ENCODE measurements at regions not wholly inside any gene's neighbourhood (a gene's known extent, or its start where the extent isn't known, plus 50 kb on each side); places are given as distances from the start of the nearest gene placed in this dataset.

- no peak for DNase-seq (ENCODE audit: low spot score)
- CTCF ChIA-PET = no interaction called here
These were observed 125.2 kb upstream of the KLHL4 start for GRCh38 chrX:87392369-87392768.

GRCh38 chrX:87397103-87397886, 120.3 kb upstream of the KLHL4 start:
- no peak for DNase-seq (ENCODE audit: low spot score)
- no peak overlapping the region for H3K27ac ChIP-seq
- TF ChIP-seq CTCF (conservative IDR thresholded peaks at IDR 0.05; ENCODE audit: low read depth) = no peak
- POLR2A ChIA-PET (ENCODE audit: low non-redundant PET) = no interaction called here
- CTCF ChIA-PET = no interaction called here

More at GRCh38 chrX:87392369-87392768, 125.2 kb upstream of the KLHL4 start:
- POLR2A ChIA-PET (ENCODE audit: low non-redundant PET) = no interaction called here
- H3K27ac ChIP-seq = no peak overlapping the region
- no peak for TF ChIP-seq CTCF (conservative IDR thresholded peaks at IDR 0.05; ENCODE audit: low read depth)

GRCh38 chrX:87402256-87402655, 115.3 kb upstream of the KLHL4 start:
- no peak for DNase-seq (ENCODE audit: low spot score)
- no peak for TF ChIP-seq CTCF (conservative IDR thresholded peaks at IDR 0.05; ENCODE audit: low read depth)
- ChIA-PET CTCF (no interaction called here), POLR2A (ENCODE audit: low non-redundant PET) (no interaction called here)
- H3K27ac ChIP-seq = no peak overlapping the region

- H3K27ac ChIP-seq = no peak overlapping the region
- CTCF ChIA-PET = interaction anchor here (1.0 kb wide), 1 partner anchor 145 kb away, joined by 4 read pairs; no protein-coding TSS in a partner anchor
- no peak for TF ChIP-seq CTCF (conservative IDR thresholded peaks at IDR 0.05; ENCODE audit: low read depth)
- POLR2A ChIA-PET (ENCODE audit: low non-redundant PET) = no interaction called here
- DNase-seq (ENCODE audit: low spot score) = no peak
These were observed 114.1 kb upstream of the KLHL4 start for GRCh38 chrX:87403551-87403950.

- H3K27ac ChIP-seq = peak overlapping the region; percentile 43; the same call in 1 of the 2 replicates
- no peak for TF ChIP-seq CTCF (conservative IDR thresholded peaks at IDR 0.05; ENCODE audit: low read depth)
- CTCF ChIA-PET = no interaction called here
- peak; percentile 64 for DNase-seq (ENCODE audit: low spot score)
- POLR2A ChIA-PET (ENCODE audit: low non-redundant PET) = no interaction called here
These were observed 108.3 kb upstream of the KLHL4 start for GRCh38 chrX:87409113-87409841.

- no peak for TF ChIP-seq CTCF (conservative IDR thresholded peaks at IDR 0.05; ENCODE audit: low read depth)
- CTCF ChIA-PET = no interaction called here
- DNase-seq (ENCODE audit: low spot score) = no peak
- POLR2A ChIA-PET (ENCODE audit: low non-redundant PET) = no interaction called here
- H3K27ac ChIP-seq = no peak overlapping the region
These were observed 92.0 kb upstream of the KLHL4 start for GRCh38 chrX:87425618-87426017.

All from RWPE1 (cell line).